Large intestine (tissue), 3 donors: ENCODE measurements at regions not wholly inside any gene's neighbourhood (a gene's known extent, or its start where the extent isn't known, plus 50 kb on each side); places are given as distances from the start of the nearest gene placed in this dataset.

Experiments used
- DNase-seq, 2 donors: peaks; one replicate each; pipeline versions ENCODE4 v3.0.0 to v3.0.0-alpha.2; 2013
- H3K27ac ChIP-seq: one replicate; pipeline ENCODE4 v1.5.1; 2013; ENCODE audit warnings: low read length
- H3K27me3 ChIP-seq: 2 replicates; pipeline ENCODE4 v1.6.1; 2013; ENCODE audit warnings: low read length; ENCODE audit not compliant: control insufficient read depth, insufficient read depth
- H3K36me3 ChIP-seq: 2 replicates; pipeline ENCODE4 v1.6.1; 2013; ENCODE audit warnings: low read length; ENCODE audit not compliant: control insufficient read depth, insufficient read depth
- H3K4me1 ChIP-seq: one replicate; pipeline ENCODE4 v1.6.1; 2013; ENCODE audit warnings: low read length; ENCODE audit not compliant: control insufficient read depth, insufficient read depth
- H3K4me3 ChIP-seq: one replicate; pipeline ENCODE4 v1.5.1; 2013; ENCODE audit warnings: low read length
- H3K9me3 ChIP-seq: one replicate; pipeline ENCODE4 v1.6.1; 2013; ENCODE audit warnings: mild to moderate bottlenecking, low read depth, low read length, moderate library complexity; ENCODE audit not compliant: control insufficient read depth
- WGBS: methylation state at CpG from one replicate; pipeline ENCODE4 v1.1.5; 2013; ENCODE audit warnings: low lambda C conversion rate; ENCODE audit not compliant: insufficient coverage; 5-methylcytosine and 5-hydroxymethylcytosine counted together

DNA sequence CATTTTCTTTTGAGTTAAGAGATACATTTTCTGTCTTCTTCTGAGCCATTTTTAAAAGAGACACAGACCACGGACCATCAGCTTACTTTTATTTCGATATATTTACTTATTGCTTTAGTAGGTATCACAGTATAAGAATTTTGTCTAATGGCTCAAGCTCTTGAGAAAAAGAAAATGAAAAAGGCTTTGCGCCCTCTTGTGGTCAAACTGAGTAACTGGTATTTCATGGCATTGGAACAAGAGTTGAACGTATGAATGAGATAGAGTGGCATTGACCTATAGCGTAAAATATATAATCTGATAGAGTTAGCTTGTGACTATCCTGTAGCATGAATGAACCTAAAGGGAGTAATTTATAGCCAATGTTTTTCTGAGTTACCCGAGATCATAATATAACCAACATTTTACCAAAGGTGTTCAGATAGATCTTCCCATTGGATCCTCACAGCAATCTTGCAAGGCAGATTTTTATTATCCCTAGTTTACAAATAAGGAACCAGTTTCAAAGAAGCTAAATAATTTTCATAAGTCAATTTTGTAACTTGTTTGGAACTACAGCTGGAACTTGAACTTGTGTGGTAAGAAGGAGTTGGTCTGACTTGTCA is 154.6 kb downstream of the POLR2M start:
- H3K4me1 ChIP-seq, result no peaks in the 10 kb centered on the region
- no peak overlapping the region for H3K4me3 ChIP-seq
- no peaks in the 10 kb centered on the region for H3K9me3 ChIP-seq
- H3K27me3 ChIP-seq, result no peaks in the 10 kb centered on the region
- DNase-seq, result peak; percentile 47 to 49
- 4% methylated on average over 4 of the region's 6 CpGs for WGBS
- peak overlapping the region; percentile 22 for H3K27ac ChIP-seq
- H3K36me3 ChIP-seq, result no peaks in the 10 kb centered on the region

DNA sequence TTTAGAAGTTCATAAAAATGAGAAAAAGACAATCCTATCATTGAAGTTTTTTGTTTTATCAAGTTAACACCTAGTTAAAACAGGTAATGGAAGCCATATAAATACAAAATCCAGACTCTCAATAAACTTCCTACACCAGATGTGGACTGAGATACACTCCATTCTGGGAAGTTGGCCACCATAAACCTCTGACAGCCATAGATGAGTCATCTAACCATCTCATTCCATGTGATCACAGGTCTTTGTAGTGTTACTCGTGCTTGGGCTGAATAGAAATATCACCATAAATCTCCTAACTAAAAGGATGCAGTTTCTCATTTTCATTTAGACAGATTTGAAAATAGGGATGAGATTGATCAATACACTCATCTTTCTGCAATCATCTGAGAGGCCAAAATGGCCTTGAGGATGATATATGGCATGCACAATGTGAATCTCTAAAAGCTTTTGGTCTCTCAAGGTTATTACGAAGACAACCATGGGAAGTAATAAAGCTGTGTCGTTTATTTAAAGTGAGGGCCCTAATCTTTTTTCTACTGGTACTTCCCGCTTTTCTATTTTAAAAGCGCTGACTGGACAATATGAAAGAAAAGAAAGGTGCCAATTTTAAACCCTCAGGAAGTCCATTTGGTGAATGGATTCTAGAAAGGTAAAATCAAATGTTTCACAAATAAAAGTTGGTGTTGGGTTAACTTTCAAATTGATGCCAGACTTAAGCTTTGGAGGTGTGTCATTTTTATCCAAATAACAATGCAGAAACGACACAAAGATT is 155.5 kb downstream of the POLR2M start:
- no peak overlapping the region for H3K4me3 ChIP-seq
- H3K9me3 ChIP-seq, result no peaks in the 10 kb centered on the region
- WGBS, result 100% methylated on average over 1 of the region's 6 CpGs
- DNase-seq, result peak; percentile 53 to 66
- no peaks in the 10 kb centered on the region for H3K36me3 ChIP-seq
- no peaks in the 10 kb centered on the region for H3K27me3 ChIP-seq
- peak overlapping the region; percentile 22 for H3K27ac ChIP-seq
- H3K4me1 ChIP-seq, result no peaks in the 10 kb centered on the region

DNA sequence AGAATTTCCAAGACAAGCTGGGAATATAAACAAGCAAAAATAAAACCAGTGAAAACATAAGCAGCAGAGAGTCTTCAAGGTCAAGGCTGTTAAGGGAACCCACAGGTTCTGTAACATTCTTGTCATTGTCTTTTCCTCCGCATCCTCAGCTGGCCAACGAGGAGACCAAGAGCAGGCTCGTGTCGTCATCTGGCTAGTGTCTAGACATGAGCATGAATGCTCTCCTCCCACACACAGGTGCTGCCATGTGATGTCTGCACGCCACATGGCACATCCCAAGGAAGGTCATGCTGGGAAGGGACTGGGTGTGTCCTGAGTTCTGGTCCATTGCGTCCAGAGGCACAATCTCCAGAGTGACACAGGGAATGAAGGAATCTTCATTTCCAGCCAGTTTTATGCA is 156.2 kb downstream of the POLR2M start:
- H3K36me3 ChIP-seq, result no peaks in the 10 kb centered on the region
- no peak overlapping the region for H3K27ac ChIP-seq
- no peak for DNase-seq
- no CpG with 5 or more reads among the region's 6 CpGs for WGBS
- no peaks in the 10 kb centered on the region for H3K4me1 ChIP-seq
- no peak overlapping the region for H3K4me3 ChIP-seq
- H3K27me3 ChIP-seq, result no peaks in the 10 kb centered on the region
- no peaks in the 10 kb centered on the region for H3K9me3 ChIP-seq

DNA sequence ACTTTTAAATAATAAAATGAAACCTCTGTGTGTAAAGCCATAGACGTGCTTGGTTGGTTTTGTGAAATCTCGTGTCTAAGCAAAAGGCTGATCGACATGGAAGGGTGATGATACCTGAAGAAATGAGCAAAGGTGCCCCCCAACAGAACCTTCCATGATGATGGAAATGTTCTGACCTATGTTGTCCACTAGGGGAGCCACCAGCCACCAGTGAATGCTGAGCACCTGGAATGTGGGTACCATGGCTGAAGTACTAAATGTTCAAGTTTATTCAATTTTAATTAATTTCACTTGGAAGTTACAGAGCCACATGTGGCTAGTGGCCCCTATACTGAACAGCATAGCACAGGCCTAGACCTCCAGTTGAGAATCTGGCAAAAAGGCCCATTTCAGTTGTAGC is 158.8 kb downstream of the POLR2M start:
- Histone ChIP-seq H3K9me3 (no peaks in the 10 kb centered on the region), H3K4me1 (no peaks in the 10 kb centered on the region), H3K36me3 (no peaks in the 10 kb centered on the region), H3K27me3 (peaks cover 2% of the 10 kb centered on the region), H3K27ac (no peak overlapping the region), H3K4me3 (no peak overlapping the region)
- no CpG with 5 or more reads among the region's 3 CpGs for WGBS
- DNase-seq, result no peak

DNA sequence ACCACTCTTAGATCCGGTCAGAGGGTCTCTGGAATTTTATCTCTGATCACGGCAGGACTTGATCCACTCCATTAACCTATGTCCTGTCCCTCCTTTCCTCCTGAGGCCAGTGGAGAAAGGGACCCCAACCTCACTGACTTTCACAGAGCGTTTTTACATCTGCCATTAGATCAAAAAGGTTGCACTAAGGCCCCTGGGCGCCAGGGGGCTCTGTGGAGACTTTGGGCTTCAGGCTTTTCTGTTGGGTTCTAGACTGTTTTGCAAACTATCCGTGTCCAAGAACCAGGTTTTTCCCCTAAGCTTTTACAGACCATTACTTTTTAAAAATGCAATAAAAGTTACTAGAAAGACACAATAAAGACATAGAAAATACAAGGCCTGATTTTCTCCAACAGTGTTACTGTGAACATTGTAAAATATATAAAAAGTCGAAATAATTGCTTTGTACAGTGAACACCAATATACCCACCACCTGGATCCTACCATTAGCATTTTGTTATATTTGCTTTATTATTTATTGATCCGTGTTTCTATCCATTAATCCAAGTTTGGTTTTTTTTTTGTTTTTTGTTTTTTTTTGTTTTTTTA is 159.7 kb downstream of the POLR2M start:
- Histone ChIP-seq H3K36me3 (no peaks in the 10 kb centered on the region), H3K4me3 (no peak overlapping the region), H3K4me1 (no peaks in the 10 kb centered on the region), H3K9me3 (no peaks in the 10 kb centered on the region), H3K27me3 (peaks cover 2% of the 10 kb centered on the region), H3K27ac (no peak overlapping the region)
- WGBS, result 52% methylated on average over 3 of the region's 7 CpGs
- peak; percentile 29 to 37 for DNase-seq

DNA sequence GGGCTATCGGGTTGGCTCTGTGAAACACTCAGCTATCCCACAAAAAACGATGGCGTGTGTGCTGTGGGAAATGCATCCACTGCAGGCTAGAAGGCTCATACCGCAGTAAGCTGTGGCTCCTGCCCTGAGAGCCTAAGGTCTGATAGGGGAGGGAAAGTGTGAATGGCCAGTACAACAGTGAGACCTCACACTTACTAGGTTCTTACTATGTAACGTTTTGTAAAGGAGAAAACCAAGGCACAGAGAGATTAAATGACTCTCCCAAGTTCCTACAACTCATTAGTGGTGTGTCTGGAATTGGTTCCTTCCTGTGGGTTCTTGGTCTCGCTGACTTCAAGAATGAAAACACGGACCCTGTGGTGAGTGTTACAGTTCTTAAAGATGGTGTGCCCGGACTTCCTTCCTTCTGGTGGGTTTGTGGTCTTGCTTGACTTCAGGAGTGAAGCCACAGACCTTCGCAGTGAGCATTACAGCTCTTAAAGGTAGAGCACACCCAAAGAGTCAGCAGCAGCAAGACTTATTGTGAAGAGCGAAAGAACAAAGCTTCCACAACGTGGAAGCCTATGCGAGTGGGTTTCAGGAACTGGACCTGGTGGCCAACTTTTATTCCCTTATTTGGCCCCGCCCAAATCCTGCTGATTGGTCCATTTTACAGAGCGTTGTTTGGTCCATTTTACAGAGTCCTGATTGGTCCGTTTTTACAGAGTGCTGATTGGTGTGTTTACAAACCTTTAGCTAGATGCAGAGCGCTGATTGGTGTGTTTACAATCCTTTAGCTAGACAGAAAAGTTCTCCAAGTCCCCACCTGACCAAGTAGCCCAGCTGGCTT is 161.7 kb downstream of the POLR2M start:
- no CpG with 5 or more reads among the region's 16 CpGs for WGBS

DNA sequence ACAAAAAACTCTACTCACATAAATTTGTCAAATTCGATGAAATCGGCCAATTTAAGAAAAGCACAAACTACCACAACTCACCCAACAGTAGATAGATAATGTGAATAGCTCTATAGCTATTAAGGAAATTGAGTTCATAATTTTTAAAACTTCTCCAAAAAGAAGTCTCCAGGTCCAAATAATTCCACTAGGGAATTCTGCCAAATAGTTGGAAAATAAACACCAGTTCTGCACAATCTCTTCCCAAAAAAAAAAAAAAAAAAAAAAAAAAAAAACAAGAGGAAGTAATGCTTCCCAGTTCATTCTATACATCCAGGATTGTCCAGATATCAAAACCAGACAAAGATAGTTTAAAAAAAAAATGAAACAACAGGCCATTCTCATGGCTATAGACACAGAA is 164.2 kb downstream of the POLR2M start:
- no peaks in the 10 kb centered on the region for H3K36me3 ChIP-seq
- H3K4me1 ChIP-seq, result no peaks in the 10 kb centered on the region
- H3K27me3 ChIP-seq, result peaks cover 5% of the 10 kb centered on the region
- no peaks in the 10 kb centered on the region for H3K9me3 ChIP-seq
- WGBS, result no CpG with 5 or more reads among the region's 2 CpGs
- no peak for DNase-seq
- no peak overlapping the region for H3K27ac ChIP-seq
- no peak overlapping the region for H3K4me3 ChIP-seq

More for the DNA sequence above, 161.7 kb downstream of the POLR2M start:
- no peak for DNase-seq
- Histone ChIP-seq H3K27me3 (peaks cover 5% of the 10 kb centered on the region), H3K4me3 (no peak overlapping the region), H3K27ac (no peak overlapping the region), H3K4me1 (no peaks in the 10 kb centered on the region), H3K9me3 (no peaks in the 10 kb centered on the region), H3K36me3 (no peaks in the 10 kb centered on the region)

DNA sequence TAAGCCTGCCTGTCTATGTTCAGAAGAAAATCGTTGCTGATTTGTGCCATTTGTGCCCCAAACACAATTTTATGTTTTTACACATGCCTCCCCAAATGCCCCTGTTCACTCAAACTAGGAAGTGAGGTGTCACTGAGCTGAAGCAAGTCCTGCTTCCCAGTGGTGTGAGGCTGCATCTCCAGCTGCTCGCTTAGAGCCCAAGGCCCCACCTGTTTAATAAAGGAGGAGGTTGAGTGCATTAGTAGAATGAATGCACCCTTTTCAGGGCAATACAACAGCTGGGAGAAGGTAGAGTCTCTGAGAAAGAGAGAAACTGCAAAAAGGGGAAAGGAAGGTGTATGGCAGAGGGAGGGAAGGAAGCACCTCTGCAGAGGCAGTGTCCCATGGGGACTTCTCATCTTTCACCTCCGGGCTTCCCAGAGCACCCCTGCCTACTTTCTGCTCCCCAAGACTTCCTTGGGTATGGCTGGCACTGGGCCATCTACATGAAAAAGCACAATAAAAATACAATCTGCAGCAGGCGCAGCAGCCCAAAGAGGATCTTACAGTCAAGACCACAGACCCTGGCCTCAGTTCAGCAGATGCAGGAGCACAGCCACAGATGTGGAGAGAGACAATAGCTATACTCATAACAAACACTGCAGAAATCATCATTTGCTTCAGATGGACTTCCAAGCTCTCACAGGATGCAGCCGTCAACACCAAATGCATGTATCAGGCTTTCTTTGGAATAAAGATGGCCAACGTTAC is 165.9 kb downstream of the POLR2M start:
- WGBS, result 40% methylated on average over 1 of the region's 6 CpGs
- H3K27me3 ChIP-seq, result peaks cover 5% of the 10 kb centered on the region
- H3K36me3 ChIP-seq, result no peaks in the 10 kb centered on the region
- no peak overlapping the region for H3K4me3 ChIP-seq
- no peak overlapping the region for H3K27ac ChIP-seq
- peaks cover 5% of the 10 kb centered on the region for H3K9me3 ChIP-seq
- no peaks in the 10 kb centered on the region for H3K4me1 ChIP-seq
- no peak for DNase-seq

DNA sequence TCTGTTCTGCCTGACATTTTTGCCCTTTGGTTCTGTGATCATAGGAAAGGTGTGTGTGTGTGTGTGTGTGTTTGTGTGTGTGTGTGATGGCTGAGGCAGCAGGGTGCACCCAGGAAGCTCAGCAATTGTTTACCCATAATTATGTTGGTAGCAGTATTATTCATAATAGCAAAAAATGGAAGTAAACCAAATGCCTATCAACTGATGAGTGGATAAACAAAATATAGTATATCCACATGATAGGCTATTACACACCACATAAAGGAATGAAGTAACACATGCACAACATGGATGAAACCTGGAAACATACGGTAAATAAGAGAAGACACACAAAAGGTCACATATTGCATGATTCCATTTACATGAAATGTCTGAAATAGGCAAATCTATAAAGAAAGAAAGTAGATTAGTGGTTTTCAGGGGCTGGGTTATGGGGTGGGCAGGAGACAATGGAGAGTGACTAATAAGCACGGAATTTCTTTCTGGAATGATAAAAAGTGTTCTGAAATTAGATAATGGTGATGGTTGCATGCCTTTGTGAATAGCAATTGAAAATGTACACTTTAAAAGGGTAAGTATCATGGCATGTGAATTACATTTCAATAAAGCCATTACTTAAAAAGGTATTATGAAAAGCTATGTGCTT is 167.2 kb downstream of the POLR2M start:
- peaks cover 5% of the 10 kb centered on the region for H3K9me3 ChIP-seq
- 71% methylated on average over 1 of the region's 2 CpGs for WGBS
- H3K36me3 ChIP-seq, result no peaks in the 10 kb centered on the region
- no peak overlapping the region for H3K4me3 ChIP-seq
- no peaks in the 10 kb centered on the region for H3K4me1 ChIP-seq
- peaks cover 3% of the 10 kb centered on the region for H3K27me3 ChIP-seq
- no peak overlapping the region for H3K27ac ChIP-seq
- DNase-seq, result no peak
